GM12878 (cell line): ENCODE measurements at regions not wholly inside any gene's neighbourhood (a gene's known extent, or its start where the extent isn't known, plus 50 kb on each side); places are given as distances from the start of the nearest gene placed in this dataset.

Experiments
- ATAC-seq: fragments of 200-7000 bp; cut with Tn5 transposase; 3 replicates; pipeline ENCODE4 v1.9.1; 2020; ENCODE audit warnings: mild to moderate bottlenecking, moderate library complexity
- BruUV-seq: library from RNA; stranded (reverse); fragments of 400-500 nt; replicated peaks from 2 replicates; lab custom pipeline; 2021; lab: Mats Ljungman, UMichigan
- CTCF ChIA-PET: fragments of 300-600 bp; sonication (Branson Sonifier 250); formaldehyde crosslinking; extraction: SDS; loops from one replicate; lab custom pipeline; 2021; ENCODE audit warnings: inconsistent platforms; lab: Yijun Ruan, JAX
- POLR2A ChIA-PET: fragments of 350-600 bp; formaldehyde crosslinking; extraction: SDS; loops from one replicate; lab custom pipeline; 2021; ENCODE audit warnings: inconsistent platforms; lab: Charles Lee
- RAD21 ChIA-PET: fragments of 300-600 bp; sonication (Branson Sonifier 250); formaldehyde crosslinking; loops from one replicate; lab custom pipeline; 2023; ENCODE audit warnings: antibody characterized with exemption; ENCODE audit not compliant: unreplicated experiment; lab: Charles Lee
- SMC1A ChIA-PET: fragments of 300-600 bp; sonication (Branson Sonifier 250); formaldehyde crosslinking; loops from one replicate; lab custom pipeline; 2023; ENCODE audit not compliant: unreplicated experiment, uncharacterized antibody; lab: Charles Lee
- DNase-seq: peaks from one replicate; pipeline ENCODE4 v3.0.0-alpha.2; 2011; ENCODE audit warnings: low read depth, low spot score
- FAIRE-seq: peaks from 3 replicates; lab custom pipeline; 2011; peaks lifted over from hg19 to GRCh38; lab: Jason Lieb, UNC
- H2AFZ ChIP-seq: 2 replicates; pipeline ENCODE4 v1.6.0; 2011; ENCODE audit warnings: low read depth, low read length, control low read depth; ENCODE audit not compliant: control insufficient read depth
- H3K27ac ChIP-seq: 2 replicates; pipeline ENCODE4 v1.5.1; 2011; ENCODE audit warnings: control low read depth; ENCODE audit not compliant: control insufficient read depth, insufficient read depth
- H3K27me3 ChIP-seq, 2 experiments: replicated peaks in 1 of 2; 2 replicates each; pipeline versions ENCODE4 v1.6.0 to v1.6.1; 2011; ENCODE audit warnings: low read length in 1 of 2; ENCODE audit not compliant: control insufficient read depth in 2 of 2, insufficient read depth in 2 of 2
- H3K36me3 ChIP-seq, 2 experiments: 2 replicates each; pipeline ENCODE4 v1.5.1; 2011; ENCODE audit warnings: low read length in 1 of 2; ENCODE audit not compliant: control insufficient read depth in 2 of 2, insufficient read depth in 2 of 2
- H3K4me1 ChIP-seq: 2 replicates; pipeline ENCODE4 v1.6.1; 2011; ENCODE audit warnings: mild to moderate bottlenecking, low read length, moderate library complexity, mixed read lengths; ENCODE audit not compliant: control insufficient read depth, insufficient read depth
- H3K4me2 ChIP-seq: 2 replicates; pipeline ENCODE4 v1.6.0; 2011; ENCODE audit warnings: control low read depth; ENCODE audit not compliant: control insufficient read depth, insufficient read depth
- H3K4me3 ChIP-seq: fragments of 200-600 bp; sonication (generic); 2 replicates; pipeline ENCODE4 v1.5.1; 2016
- H3K79me2 ChIP-seq: 2 replicates; pipeline ENCODE4 v1.6.0; 2011; ENCODE audit warnings: low read length; ENCODE audit not compliant: control insufficient read depth, insufficient read depth
- H3K9ac ChIP-seq: 2 replicates; pipeline ENCODE4 v1.8.0; 2011; ENCODE audit warnings: low read length, control low read depth, mixed read lengths; ENCODE audit not compliant: control insufficient read depth, insufficient read depth
- H3K9me3 ChIP-seq: replicated peaks from 3 replicates; pipeline ENCODE4 v1.5.1; 2011; ENCODE audit warnings: mild to moderate bottlenecking, low read length; ENCODE audit not compliant: control insufficient read depth, insufficient read depth
- H4K20me1 ChIP-seq: 2 replicates; pipeline ENCODE4 v1.6.0; 2011; ENCODE audit not compliant: control insufficient read depth, insufficient read depth
- CHD2 ChIP-seq: IDR thresholded peaks from 2 replicates; pipeline ENCODE4 v1.6.1; 2011; ENCODE audit warnings: low read depth, low read length, improper control_type of control experiment, borderline replicate concordance
- EED ChIP-seq: sonication (generic); IDR thresholded peaks from 2 replicates; pipeline ENCODE4 v1.6.1; 2016; ENCODE audit warnings: antibody characterized with exemption, low read depth
- MYB ChIP-seq: fragments of 150-350 bp; IDR thresholded peaks from 2 replicates; pipeline ENCODE4 v1.6.1; 2014; ENCODE audit warnings: mild to moderate bottlenecking, low read depth, low read length, borderline replicate concordance
- NFYA ChIP-seq: IDR thresholded peaks from 2 replicates; pipeline ENCODE4 v1.6.1; 2011; ENCODE audit warnings: low read depth, mild to moderate bottlenecking, low read length, improper control_type of control experiment, borderline replicate concordance
- RBBP5 ChIP-seq: fragments of 200-600 bp; sonication (generic); conservative IDR thresholded peaks from 2 replicates; pipeline ENCODE4 v1.6.1; 2016
- SMAD5 ChIP-seq: IDR thresholded peaks from 2 replicates; pipeline ENCODE4 v1.6.1; 2016; ENCODE audit warnings: antibody characterized with exemption, low read depth
- TAF1 ChIP-seq: IDR thresholded peaks from 2 replicates; pipeline ENCODE4 v1.6.1; 2011; ENCODE audit warnings: mild to moderate bottlenecking, low read depth, low read length, borderline replicate concordance
- TCF7 ChIP-seq: IDR thresholded peaks from 2 replicates; pipeline ENCODE4 v1.6.1; 2014; ENCODE audit warnings: antibody characterized with exemption, borderline replicate concordance
- ZNF207 ChIP-seq: fragments of 450-650 bp; IDR thresholded peaks from 2 replicates; pipeline ENCODE4 v1.6.1; 2014; ENCODE audit warnings: antibody characterized with exemption, mild to moderate bottlenecking, borderline replicate concordance
- WGBS: methylation state at CpG from one replicate; pipeline ENCODE4 v1.1.6; 2016; ENCODE audit warnings: low lambda C conversion rate; ENCODE audit not compliant: insufficient replicate concordance, insufficient coverage; ENCODE audit errors: missing lambda C conversion rate; 5-methylcytosine and 5-hydroxymethylcytosine counted together
- in situ Hi-C: fragments of 300-500 bp; cut with MboI; formaldehyde crosslinking; loops from 9 replicates; pipeline ENCODE4 v1.14.3; 2018; ENCODE audit warnings: mixed read lengths
- intact Hi-C: fragments of 100-400 bp; cut with micrococcal nuclease; formaldehyde crosslinking; loops from one replicate; pipeline ENCODE4 v1.14.2; 2022; ENCODE audit not compliant: unreplicated experiment
- TF ChIP-seq, protein P1 (sequence below): fragments of 450-650 bp; IDR thresholded peaks from 2 replicates; pipeline ENCODE4 v1.6.1; 2017; ENCODE audit warnings: low read depth, mild to moderate bottlenecking, moderate library complexity
- TF ChIP-seq, protein P2 (sequence below): fragments of 450-650 bp; conservative IDR thresholded peaks from 2 replicates; pipeline ENCODE4 v1.6.1; 2017; ENCODE audit warnings: mild to moderate bottlenecking, moderate library complexity

DNA sequence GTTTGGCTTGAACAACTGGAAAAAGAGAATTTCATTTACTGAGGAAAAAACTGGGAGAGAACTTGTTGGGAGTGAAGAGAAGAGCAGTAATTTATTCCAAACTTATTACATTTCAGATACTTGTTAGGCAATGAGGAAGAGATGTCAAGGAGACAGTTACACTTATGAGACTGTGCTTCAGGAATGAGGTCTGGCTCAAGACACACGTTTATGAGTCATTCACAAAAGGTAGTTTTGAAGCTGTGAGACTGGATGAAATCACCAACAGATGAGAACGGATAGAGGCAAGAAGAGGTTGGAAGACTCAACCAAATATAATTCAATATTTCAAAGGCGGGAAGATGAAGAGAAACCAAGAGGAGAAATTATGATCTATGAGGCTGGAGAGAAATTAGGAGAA is 70.6 kb upstream of the DEFB112 start:
- Histone ChIP-seq H3K79me2 (no peaks in the 10 kb centered on the region), H3K9ac (no peak overlapping the region), H3K36me3 (no peaks in the 10 kb centered on the region), H3K4me3 (no peak overlapping the region), H4K20me1 (no peaks in the 10 kb centered on the region), H3K27ac (no peak overlapping the region), H2AFZ (no peak overlapping the region), H3K27me3 (no peaks in the 10 kb centered on the region), H3K4me2 (no peak overlapping the region), H3K9me3 (no peaks in the 10 kb centered on the region), H3K4me1 (no peaks in the 10 kb centered on the region)
- in situ Hi-C loops = no loop called here
- CTCF ChIA-PET = no interaction called here
- BruUV-seq = no TSS peak
- FAIRE-seq = no peak
- SMC1A ChIA-PET = no interaction called here
- DNase-seq = no peak
- intact Hi-C loops = no loop called here
- TF ChIP-seq SMAD5 (no peak), ZNF207 (no peak), CHD2 (no peak), TAF1 (no peak), NFYA (no peak), RBBP5 (no peak), EED (no peak), MYB (no peak), TCF7 (no peak)
- TF ChIP-seq, protein P1, sequence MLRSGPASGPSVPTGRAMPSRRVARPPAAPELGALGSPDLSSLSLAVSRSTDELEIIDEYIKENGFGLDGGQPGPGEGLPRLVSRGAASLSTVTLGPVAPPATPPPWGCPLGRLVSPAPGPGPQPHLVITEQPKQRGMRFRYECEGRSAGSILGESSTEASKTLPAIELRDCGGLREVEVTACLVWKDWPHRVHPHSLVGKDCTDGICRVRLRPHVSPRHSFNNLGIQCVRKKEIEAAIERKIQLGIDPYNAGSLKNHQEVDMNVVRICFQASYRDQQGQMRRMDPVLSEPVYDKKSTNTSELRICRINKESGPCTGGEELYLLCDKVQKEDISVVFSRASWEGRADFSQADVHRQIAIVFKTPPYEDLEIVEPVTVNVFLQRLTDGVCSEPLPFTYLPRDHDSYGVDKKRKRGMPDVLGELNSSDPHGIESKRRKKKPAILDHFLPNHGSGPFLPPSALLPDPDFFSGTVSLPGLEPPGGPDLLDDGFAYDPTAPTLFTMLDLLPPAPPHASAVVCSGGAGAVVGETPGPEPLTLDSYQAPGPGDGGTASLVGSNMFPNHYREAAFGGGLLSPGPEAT = no peak
- TF ChIP-seq, protein P2, sequence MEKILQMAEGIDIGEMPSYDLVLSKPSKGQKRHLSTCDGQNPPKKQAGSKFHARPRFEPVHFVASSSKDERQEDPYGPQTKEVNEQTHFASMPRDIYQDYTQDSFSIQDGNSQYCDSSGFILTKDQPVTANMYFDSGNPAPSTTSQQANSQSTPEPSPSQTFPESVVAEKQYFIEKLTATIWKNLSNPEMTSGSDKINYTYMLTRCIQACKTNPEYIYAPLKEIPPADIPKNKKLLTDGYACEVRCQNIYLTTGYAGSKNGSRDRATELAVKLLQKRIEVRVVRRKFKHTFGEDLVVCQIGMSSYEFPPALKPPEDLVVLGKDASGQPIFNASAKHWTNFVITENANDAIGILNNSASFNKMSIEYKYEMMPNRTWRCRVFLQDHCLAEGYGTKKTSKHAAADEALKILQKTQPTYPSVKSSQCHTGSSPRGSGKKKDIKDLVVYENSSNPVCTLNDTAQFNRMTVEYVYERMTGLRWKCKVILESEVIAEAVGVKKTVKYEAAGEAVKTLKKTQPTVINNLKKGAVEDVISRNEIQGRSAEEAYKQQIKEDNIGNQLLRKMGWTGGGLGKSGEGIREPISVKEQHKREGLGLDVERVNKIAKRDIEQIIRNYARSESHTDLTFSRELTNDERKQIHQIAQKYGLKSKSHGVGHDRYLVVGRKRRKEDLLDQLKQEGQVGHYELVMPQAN = no peak
- POLR2A ChIA-PET = no interaction called here
- RAD21 ChIA-PET = no interaction called here
- 10% methylated on average over 3 of the region's 3 CpGs for WGBS
- no peak for ATAC-seq
